ENCODE measurements at regions not wholly inside any gene's neighbourhood (a gene's known extent, or its start where the extent isn't known, plus 50 kb on each side); places are given as distances from the start of the nearest gene placed in this dataset.

GRCh38 chr13:109880371-109881346, 94.3 kb upstream of the IRS2 start:
- TF ChIP-seq CTCF (IDR thresholded peaks at IDR 0.05) (no peak), POLR2AphosphoS5 (IDR thresholded peaks at IDR 0.05) (no peak)
